ENCODE measurements at regions not wholly inside any gene's neighbourhood (a gene's known extent, or its start where the extent isn't known, plus 50 kb on each side); places are given as distances from the start of the nearest gene placed in this dataset.

GRCh38 chr3:25900161-25900560 is 110.3 kb downstream of the OXSM start:
- no peak for DNase-seq (ENCODE audit: low spot score)

DNA sequence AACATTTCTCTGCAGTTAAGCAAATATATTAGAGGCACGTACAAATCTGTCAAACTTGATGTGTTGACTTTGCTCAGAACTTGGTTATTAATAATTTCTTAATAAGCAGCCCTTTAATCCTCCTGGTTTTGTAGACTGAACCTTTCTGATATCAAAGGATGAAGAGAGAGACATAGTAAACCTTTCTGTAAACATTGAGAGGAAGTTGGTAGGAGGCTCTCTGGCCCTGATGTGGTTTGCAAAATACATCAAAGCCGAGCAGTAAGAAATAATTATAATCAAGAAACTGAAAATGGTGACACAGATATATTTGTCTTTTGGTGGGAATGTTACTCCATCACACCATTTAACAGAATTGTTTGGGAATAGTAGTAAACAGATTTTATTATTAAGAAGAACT is 111.9 kb downstream of the OXSM start:
- TF ChIP-seq, protein P1, sequence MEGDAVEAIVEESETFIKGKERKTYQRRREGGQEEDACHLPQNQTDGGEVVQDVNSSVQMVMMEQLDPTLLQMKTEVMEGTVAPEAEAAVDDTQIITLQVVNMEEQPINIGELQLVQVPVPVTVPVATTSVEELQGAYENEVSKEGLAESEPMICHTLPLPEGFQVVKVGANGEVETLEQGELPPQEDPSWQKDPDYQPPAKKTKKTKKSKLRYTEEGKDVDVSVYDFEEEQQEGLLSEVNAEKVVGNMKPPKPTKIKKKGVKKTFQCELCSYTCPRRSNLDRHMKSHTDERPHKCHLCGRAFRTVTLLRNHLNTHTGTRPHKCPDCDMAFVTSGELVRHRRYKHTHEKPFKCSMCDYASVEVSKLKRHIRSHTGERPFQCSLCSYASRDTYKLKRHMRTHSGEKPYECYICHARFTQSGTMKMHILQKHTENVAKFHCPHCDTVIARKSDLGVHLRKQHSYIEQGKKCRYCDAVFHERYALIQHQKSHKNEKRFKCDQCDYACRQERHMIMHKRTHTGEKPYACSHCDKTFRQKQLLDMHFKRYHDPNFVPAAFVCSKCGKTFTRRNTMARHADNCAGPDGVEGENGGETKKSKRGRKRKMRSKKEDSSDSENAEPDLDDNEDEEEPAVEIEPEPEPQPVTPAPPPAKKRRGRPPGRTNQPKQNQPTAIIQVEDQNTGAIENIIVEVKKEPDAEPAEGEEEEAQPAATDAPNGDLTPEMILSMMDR (IDR thresholded peaks at IDR 0.05; ENCODE audit: borderline replicate concordance, control extremely low read depth, extremely low read depth, insufficient read depth, missing control alignments): no peak
- in situ Hi-C loops (cut with MboI; ENCODE audit: low sequenced_read_pairs, unreplicated experiment): no loop called here
- DNase-seq (ENCODE audit: low spot score): no peak

More at GRCh38 chr3:25900161-25900560, 110.3 kb downstream of the OXSM start:
- TF ChIP-seq, protein P1 (IDR thresholded peaks at IDR 0.05; ENCODE audit: borderline replicate concordance, control extremely low read depth, extremely low read depth, insufficient read depth, missing control alignments): no peak
- in situ Hi-C loops (cut with MboI; ENCODE audit: low sequenced_read_pairs, unreplicated experiment): no loop called here

DNA sequence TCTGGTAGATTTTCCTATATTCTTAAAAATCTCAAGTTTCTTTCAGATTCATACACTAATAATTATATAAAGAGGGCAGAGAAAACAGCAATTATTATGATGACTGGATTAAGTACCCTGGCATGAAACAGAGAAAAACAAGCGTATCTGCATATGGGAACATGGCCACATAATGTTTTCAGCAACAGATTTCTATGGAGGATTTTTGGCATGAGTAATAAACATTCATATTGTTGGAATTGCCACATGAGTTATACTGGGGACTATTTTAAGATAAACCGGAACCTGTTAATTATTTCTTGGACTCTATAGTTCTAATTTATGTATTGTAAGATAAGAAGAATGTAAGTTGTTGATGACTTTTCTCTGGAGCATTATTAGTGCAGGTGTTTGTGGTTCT is 112.7 kb downstream of the OXSM start:
- in situ Hi-C loops (cut with MboI; ENCODE audit: low sequenced_read_pairs, unreplicated experiment): no loop called here
- TF ChIP-seq, protein P1 (IDR thresholded peaks at IDR 0.05; ENCODE audit: borderline replicate concordance, control extremely low read depth, extremely low read depth, insufficient read depth, missing control alignments): no peak
- DNase-seq (ENCODE audit: low spot score): no peak

DNA sequence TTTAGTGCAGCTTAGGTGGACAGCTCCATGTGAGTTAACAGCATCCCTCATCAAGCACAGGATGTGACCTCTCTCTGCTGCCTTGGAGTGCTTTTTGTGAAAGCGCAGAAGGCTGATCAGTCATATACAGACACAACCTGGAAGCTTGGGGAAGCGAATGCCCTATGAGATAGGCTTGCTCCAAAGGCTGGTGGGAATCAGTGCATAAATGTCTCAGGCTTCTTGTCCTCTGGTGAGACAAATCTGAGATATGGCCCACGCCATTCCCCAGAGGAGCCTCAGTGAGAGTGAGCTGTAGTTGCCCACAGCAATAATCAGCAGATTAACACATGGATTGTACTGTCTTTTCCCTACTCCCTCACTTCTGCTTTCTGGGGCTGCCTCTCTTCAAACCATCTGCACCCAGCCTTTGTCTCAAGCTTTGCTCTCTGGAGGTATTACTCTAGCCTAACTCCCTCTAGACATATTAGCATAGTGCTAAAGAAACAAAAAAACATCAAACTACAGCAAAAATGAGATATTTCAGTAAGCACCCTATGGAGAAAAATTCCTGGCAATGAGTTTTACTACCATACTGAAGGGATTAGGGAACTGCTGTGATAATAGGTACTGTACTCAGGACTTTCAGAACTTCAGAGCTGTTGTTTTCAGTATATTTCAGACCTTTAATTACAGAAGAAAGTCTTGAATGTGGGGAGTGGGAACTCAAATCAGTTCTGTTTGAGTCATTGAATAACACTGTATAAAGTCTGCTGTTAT is 113.7 kb downstream of the OXSM start:
- TF ChIP-seq, protein P1 (IDR thresholded peaks at IDR 0.05; ENCODE audit: borderline replicate concordance, control extremely low read depth, extremely low read depth, insufficient read depth, missing control alignments): no peak
- no peak for DNase-seq (ENCODE audit: low spot score)
- in situ Hi-C loops (cut with MboI; ENCODE audit: low sequenced_read_pairs, unreplicated experiment): no loop called here

DNA sequence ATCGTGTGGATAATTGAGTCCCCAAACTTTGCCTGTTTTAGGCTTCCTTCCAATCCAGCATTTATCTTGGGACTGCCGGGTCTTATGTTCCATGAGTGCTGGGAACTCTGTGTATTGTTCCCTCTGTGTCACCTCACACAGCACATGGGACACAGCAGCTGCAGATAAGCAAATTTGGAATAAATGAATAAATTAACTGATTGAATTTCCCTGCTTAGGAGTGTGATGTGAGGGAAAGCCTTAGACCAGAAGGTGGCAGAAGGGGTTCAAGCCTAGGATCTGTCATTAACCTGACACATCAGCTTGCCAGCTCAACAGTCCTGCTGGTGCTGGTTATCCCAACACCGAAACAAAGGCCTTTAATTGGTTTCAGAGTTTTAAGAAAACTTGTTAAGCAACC is 114.3 kb downstream of the OXSM start:
- in situ Hi-C loops (cut with MboI; ENCODE audit: low sequenced_read_pairs, unreplicated experiment): no loop called here
- no peak for DNase-seq (ENCODE audit: low spot score)
- TF ChIP-seq, protein P1 (IDR thresholded peaks at IDR 0.05; ENCODE audit: borderline replicate concordance, control extremely low read depth, extremely low read depth, insufficient read depth, missing control alignments): no peak

DNA sequence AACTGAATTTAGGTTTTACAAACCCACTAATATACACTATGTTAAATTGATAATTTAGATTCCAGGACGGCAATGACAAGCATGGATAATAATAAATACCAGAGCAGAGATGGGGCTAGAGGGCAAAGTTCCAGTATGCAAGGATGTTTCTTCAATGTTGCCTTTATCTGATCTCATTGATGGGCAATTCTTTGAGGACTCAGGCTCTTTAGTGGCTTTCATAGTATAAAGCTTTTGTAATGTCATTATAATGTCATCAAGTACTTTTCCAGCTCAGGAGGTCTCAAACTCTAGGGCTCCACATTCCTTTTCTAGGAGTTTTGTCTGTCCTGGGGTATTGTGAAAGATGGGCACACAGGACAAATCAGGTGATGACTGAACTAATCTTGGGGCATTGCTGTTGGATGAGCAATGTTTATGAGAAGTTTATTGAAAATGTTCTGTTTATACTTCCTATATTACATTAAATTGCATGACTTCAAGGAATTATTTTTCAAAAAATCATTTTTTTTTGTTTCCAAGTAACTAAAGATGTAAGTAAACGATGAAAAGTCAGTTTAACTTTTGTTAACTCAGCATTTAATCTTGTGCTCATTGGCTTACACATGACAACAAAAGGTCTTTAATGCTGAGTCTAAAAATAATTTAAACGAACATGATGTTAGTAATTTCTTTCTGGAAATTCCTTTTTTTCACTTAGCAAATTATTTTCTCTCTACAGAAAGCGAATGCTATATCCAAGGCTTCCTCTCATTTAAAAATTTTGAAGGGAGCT is 116.4 kb downstream of the OXSM start:
- in situ Hi-C loops (cut with MboI; ENCODE audit: low sequenced_read_pairs, unreplicated experiment): no loop called here
- TF ChIP-seq, protein P1 (IDR thresholded peaks at IDR 0.05; ENCODE audit: borderline replicate concordance, control extremely low read depth, extremely low read depth, insufficient read depth, missing control alignments): no peak
- no peak for DNase-seq (ENCODE audit: low spot score)
